Stomach (tissue), 4 donors: ENCODE measurements at regions not wholly inside any gene's neighbourhood (a gene's known extent, or its start where the extent isn't known, plus 50 kb on each side); places are given as distances from the start of the nearest gene placed in this dataset.

Source experiments
- POLR2A ChIP-seq, 4 donors: fragments of 450-650 bp; IDR thresholded peaks; one replicate each; pipeline ENCODE4 v1.6.1; 2016; ENCODE audit warnings: antibody characterized with exemption in 4 of 4, control low read depth in 2 of 4, mild to moderate bottlenecking in 1 of 4, moderate library complexity in 1 of 4
- POLR2AphosphoS5 ChIP-seq, 3 donors: sonication (generic); formaldehyde crosslinking; IDR thresholded peaks; one replicate each; pipeline ENCODE4 v1.6.1; 2016; ENCODE audit warnings: antibody characterized with exemption in 3 of 3
- TF ChIP-seq, protein P1 (sequence below), 7 experiments: fragments of 450-650 bp in 4 of 7; fragments of 200-600 bp in 3 of 7; sonication (generic) in 3 of 7; IDR thresholded peaks; one replicate each; pipeline ENCODE4 v1.5.1; 2016 to 2019; ENCODE audit warnings: antibody characterized with exemption in 7 of 7, control low read depth in 2 of 7, mild to moderate bottlenecking in 1 of 7

DNA sequence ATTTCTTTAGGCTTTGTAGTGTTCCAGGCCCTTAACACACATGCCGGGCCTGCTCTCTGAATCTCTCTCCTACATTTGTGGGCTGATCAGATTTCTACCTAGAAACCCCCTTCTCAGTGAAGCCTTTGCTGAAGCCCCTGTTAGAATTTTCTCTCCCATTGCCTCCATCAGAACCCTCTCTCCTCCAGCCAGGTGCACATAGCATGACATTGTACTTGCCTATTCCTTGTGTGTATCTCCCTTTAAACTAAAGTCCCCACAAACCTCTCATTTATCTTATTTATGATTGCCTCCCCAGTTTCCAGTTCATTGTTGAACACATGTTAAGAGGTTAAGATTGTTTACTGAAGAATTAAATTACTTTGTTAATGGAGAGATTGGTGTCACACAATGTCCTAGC is 325.5 kb upstream of the CITED2 start:
- TF ChIP-seq, protein P1, sequence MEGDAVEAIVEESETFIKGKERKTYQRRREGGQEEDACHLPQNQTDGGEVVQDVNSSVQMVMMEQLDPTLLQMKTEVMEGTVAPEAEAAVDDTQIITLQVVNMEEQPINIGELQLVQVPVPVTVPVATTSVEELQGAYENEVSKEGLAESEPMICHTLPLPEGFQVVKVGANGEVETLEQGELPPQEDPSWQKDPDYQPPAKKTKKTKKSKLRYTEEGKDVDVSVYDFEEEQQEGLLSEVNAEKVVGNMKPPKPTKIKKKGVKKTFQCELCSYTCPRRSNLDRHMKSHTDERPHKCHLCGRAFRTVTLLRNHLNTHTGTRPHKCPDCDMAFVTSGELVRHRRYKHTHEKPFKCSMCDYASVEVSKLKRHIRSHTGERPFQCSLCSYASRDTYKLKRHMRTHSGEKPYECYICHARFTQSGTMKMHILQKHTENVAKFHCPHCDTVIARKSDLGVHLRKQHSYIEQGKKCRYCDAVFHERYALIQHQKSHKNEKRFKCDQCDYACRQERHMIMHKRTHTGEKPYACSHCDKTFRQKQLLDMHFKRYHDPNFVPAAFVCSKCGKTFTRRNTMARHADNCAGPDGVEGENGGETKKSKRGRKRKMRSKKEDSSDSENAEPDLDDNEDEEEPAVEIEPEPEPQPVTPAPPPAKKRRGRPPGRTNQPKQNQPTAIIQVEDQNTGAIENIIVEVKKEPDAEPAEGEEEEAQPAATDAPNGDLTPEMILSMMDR (IDR thresholded peaks at IDR 0.05) = no peak
- TF ChIP-seq POLR2A (IDR thresholded peaks at IDR 0.05) (no peak), POLR2AphosphoS5 (IDR thresholded peaks at IDR 0.05) (no peak)
